DND-41 (cell line): ENCODE measurements at regions not wholly inside any gene's neighbourhood (a gene's known extent, or its start where the extent isn't known, plus 50 kb on each side); places are given as distances from the start of the nearest gene placed in this dataset.
"Not testable (repeated sequence)": the region's sequence is repeated elsewhere in the genome, so short reads cannot be mapped to it uniquely, and the experiment has no call there.

ENCODE experiments used
- CTCF ChIP-seq: IDR thresholded peaks from 2 replicates; pipeline ENCODE4 v1.5.1; 2012; ENCODE audit warnings: borderline replicate concordance, low read length, moderate library complexity, mild to moderate bottlenecking; ENCODE audit not compliant: poor library complexity, severe bottlenecking; ENCODE audit errors: extremely low read depth
- EZH2 ChIP-seq: IDR thresholded peaks from 3 replicates; pipeline ENCODE4 v1.6.1; 2012; ENCODE audit warnings: borderline replicate concordance, low read depth, mild to moderate bottlenecking, moderate library complexity, low read length, inconsistent platforms; ENCODE audit not compliant: severe bottlenecking

- TF ChIP-seq CTCF, EZH2: not testable (repeated sequence)
These were observed 85.7 kb downstream of the DACT2 start for GRCh38 chr6:168233875-168234213.
